ENCODE measurements at regions not wholly inside any gene's neighbourhood (a gene's known extent, or its start where the extent isn't known, plus 50 kb on each side); places are given as distances from the start of the nearest gene placed in this dataset.
A peak's percentile ranks its signal among the peaks of the same experiment; 100 is the strongest.

DNA sequence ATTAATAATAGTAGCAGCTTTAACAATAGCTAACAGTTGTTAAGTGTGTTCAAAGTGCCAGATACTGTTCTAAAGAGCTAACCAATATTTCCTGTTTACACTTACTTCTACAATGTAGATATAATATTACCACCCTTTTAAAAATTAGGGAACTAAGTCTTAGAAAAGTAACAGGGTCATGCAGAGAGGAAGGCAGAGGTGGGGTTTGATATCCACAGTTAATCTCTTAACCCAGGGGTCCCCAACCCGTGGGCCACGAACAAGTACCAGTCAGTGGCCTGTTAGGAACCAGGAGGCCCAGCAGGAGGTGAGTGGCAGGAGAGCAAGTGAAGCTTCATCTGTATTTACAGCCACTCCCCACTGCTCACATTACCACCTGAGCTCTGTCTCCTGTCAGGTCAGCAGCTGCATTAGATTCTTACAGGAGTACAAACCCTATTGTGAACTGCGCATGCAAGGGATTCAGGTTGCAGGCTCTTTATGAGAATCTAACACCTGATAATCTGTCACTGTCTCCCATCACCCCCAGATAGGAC lies 89.1 kb downstream of the ACTL7B start:
- Histone ChIP-seq H3K27ac (ENCODE audit: insufficient read depth in 1 of 2, low read depth in 1 of 2, low read length in 2 of 2, poor library complexity in 1 of 2, severe bottlenecking in 2 of 2) (no peak overlapping the region), H3K4me1 (ENCODE audit: control extremely low read depth in 1 of 4, control insufficient read depth in 4 of 4, insufficient read depth in 4 of 4, low read length in 3 of 4) (peaks cover 0 to 14% (median 8%) of the 10 kb centered on the region in 4 experiments), H3K9me3 (ENCODE audit: control extremely low read depth in 1 of 5, control insufficient read depth in 4 of 5, insufficient read depth in 2 of 5, low read depth in 1 of 5, low read length in 4 of 5) (peaks cover 0 to 8% (median 5%) of the 10 kb centered on the region in 5 experiments), H3K36me3 (ENCODE audit: control insufficient read depth in 4 of 4, insufficient read depth in 4 of 4, low read length in 3 of 4) (no peaks in the 10 kb centered on the region), H3K4me3 (ENCODE audit: control insufficient read depth in 1 of 7, extremely low read depth in 1 of 7, insufficient read depth in 4 of 7, low read depth in 2 of 7, low read length in 6 of 7) (no peak overlapping the region), H3K27me3 (replicated peaks in 2 of 5; ENCODE audit: control insufficient read depth in 4 of 5, insufficient read depth in 5 of 5, low read length in 4 of 5) (no peaks in the 10 kb centered on the region)
- ChIA-PET POLR2A (no interaction called here), CTCF (interaction anchor here (1.0 to 1.6 kb wide), 4 partner anchors 9 to 48 kb away, joined by 4 to 6 read pairs (median 4); no protein-coding TSS in a partner anchor)
- 29% methylated on average over 3 of the region's 3 CpGs for WGBS (ENCODE audit: insufficient coverage)
- DNase-seq: peak; percentile 10 to 73 (median 59)

DNA sequence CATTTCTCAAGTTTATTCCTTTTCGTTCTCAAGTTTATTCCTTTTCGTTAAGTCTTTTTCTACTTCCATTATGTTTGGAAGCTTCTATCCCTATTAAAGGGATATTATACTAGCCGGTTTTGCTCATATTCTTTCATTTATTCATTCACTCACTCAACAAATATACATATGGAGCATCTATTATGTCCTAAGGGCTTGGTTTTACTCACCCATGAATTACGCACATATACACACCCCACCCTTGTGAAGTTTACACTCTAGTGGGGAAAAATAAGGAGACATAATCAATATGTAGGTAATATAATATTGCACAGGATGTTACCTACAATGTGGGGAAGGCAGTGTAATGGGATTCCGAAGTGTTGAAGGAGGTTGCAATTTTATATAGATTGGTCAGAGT lies 90.5 kb downstream of the ACTL7B start:
- no peak for DNase-seq
- Histone ChIP-seq H3K27ac (ENCODE audit: insufficient read depth in 1 of 2, low read depth in 1 of 2, low read length in 2 of 2, poor library complexity in 1 of 2, severe bottlenecking in 2 of 2) (no peak overlapping the region), H3K27me3 (replicated peaks in 2 of 5; ENCODE audit: control insufficient read depth in 4 of 5, insufficient read depth in 5 of 5, low read length in 4 of 5) (no peaks in the 10 kb centered on the region), H3K36me3 (ENCODE audit: control insufficient read depth in 4 of 4, insufficient read depth in 4 of 4, low read length in 3 of 4) (no peaks in the 10 kb centered on the region), H3K9me3 (ENCODE audit: control extremely low read depth in 1 of 5, control insufficient read depth in 4 of 5, insufficient read depth in 2 of 5, low read depth in 1 of 5, low read length in 4 of 5) (peaks cover 0 to 7% (median 4%) of the 10 kb centered on the region in 5 experiments), H3K4me3 (ENCODE audit: control insufficient read depth in 1 of 7, extremely low read depth in 1 of 7, insufficient read depth in 4 of 7, low read depth in 2 of 7, low read length in 6 of 7) (no peak overlapping the region), H3K4me1 (ENCODE audit: control extremely low read depth in 1 of 4, control insufficient read depth in 4 of 4, insufficient read depth in 4 of 4, low read length in 3 of 4) (peaks cover 0 to 14% (median 8%) of the 10 kb centered on the region in 4 experiments)
- POLR2A ChIA-PET: no interaction called here
- 97% methylated on average over 3 of the region's 5 CpGs for WGBS (ENCODE audit: insufficient coverage)
- CTCF ChIA-PET: no interaction called here

DNA sequence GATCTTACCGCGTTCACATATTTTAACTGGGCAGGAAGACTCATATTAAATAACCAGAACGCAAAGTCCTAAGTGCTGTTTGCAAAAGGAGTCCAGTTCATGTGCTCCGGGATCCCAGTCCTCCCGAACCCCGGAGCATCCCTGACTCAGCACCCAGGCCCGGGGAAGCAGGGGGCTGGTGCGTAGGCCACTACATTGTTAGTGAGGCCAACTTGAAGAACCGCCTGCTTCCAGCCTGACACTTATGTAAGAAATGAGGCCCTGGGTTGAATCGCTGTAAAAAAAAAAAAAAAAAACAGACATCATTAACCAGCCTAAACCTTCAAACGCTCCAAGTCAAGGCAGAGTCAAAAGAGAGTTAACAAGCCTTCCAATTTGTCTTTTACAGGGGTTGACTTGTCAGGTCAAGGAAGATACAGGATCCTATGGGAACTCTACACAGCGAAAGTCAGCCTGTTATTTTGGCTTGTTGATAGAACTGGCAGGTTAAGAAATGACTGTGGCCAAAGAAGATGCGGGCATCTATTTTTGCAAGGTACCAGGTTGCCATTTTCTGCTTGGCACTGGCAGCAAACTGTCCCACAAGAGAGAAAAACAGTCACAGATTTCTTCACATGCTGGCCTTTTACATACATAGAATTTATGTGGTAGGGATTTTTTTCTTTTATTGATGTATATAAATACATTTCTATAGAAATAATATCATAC lies 93.3 kb downstream of the ACTL7B start:
- no peak overlapping the region for H3K27ac ChIP-seq (ENCODE audit: insufficient read depth in 1 of 2, low read depth in 1 of 2, low read length in 2 of 2, poor library complexity in 1 of 2, severe bottlenecking in 2 of 2)
- H3K9me3 ChIP-seq (ENCODE audit: control extremely low read depth in 1 of 5, control insufficient read depth in 4 of 5, insufficient read depth in 2 of 5, low read depth in 1 of 5, low read length in 4 of 5): no peaks in the 10 kb centered on the region
- H3K4me3 ChIP-seq (ENCODE audit: control insufficient read depth in 1 of 7, extremely low read depth in 1 of 7, insufficient read depth in 4 of 7, low read depth in 2 of 7, low read length in 6 of 7): no peak overlapping the region
- ChIA-PET POLR2A (no interaction called here), CTCF (interaction anchor here (0.6 to 3.5 kb wide), 15 partner anchors 10 to 1338 kb away, joined by 3 to 13 read pairs (median 4); no protein-coding TSS in a partner anchor)
- peaks cover 0 to 14% (median 8%) of the 10 kb centered on the region in 4 experiments for H3K4me1 ChIP-seq (ENCODE audit: control extremely low read depth in 1 of 4, control insufficient read depth in 4 of 4, insufficient read depth in 4 of 4, low read length in 3 of 4)
- 91% methylated on average over 6 of the region's 13 CpGs for WGBS (ENCODE audit: insufficient coverage)
- DNase-seq: no peak
- H3K36me3 ChIP-seq (ENCODE audit: control insufficient read depth in 4 of 4, insufficient read depth in 4 of 4, low read length in 3 of 4): no peaks in the 10 kb centered on the region
- no peaks in the 10 kb centered on the region for H3K27me3 ChIP-seq (replicated peaks in 2 of 5; ENCODE audit: control insufficient read depth in 4 of 5, insufficient read depth in 5 of 5, low read length in 4 of 5)

DNA sequence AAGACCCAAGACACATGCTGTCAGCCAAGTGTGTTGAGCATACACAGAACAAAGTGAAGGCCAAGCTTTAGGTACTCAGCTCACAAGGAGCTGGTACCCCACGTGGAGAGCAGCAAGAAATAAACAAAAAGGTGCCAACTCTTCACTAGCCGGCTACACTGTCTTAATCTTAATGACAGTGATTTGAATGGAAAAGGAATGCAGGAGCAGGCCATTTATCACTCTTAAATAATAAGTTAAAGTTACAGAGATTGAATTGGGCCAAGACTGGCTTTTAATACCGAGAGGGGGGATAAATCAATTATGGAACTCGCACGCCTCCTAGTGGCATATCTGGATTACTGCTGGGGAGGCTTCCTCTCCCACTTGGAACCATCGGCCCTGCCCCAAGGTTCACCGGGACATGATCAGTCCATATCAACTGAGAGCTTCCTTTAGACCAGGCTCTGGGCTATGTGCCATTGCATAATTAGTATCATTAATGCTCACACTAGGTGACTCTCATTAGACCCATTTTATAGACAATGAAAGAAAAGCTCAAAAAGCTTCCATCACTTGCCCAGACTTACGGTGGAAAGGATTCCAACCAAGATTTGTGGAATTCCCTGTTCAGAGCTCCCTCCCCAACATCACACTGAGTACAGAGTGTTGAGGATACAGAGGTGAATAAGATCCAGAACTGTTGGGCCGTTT lies 94.0 kb downstream of the ACTL7B start:
- no peak overlapping the region for H3K27ac ChIP-seq (ENCODE audit: insufficient read depth in 1 of 2, low read depth in 1 of 2, low read length in 2 of 2, poor library complexity in 1 of 2, severe bottlenecking in 2 of 2)
- no peaks in the 10 kb centered on the region for H3K27me3 ChIP-seq (replicated peaks in 2 of 5; ENCODE audit: control insufficient read depth in 4 of 5, insufficient read depth in 5 of 5, low read length in 4 of 5)
- POLR2A ChIA-PET: no interaction called here
- WGBS (ENCODE audit: insufficient coverage): 41% methylated on average over 5 of the region's 9 CpGs
- CTCF ChIA-PET: interaction anchor here (0.6 to 3.5 kb wide), 20 partner anchors 10 to 1337 kb away, joined by 3 to 13 read pairs (median 3); no protein-coding TSS in a partner anchor
- H3K36me3 ChIP-seq (ENCODE audit: control insufficient read depth in 4 of 4, insufficient read depth in 4 of 4, low read length in 3 of 4): no peaks in the 10 kb centered on the region
- no peak overlapping the region for H3K4me3 ChIP-seq (ENCODE audit: control insufficient read depth in 1 of 7, extremely low read depth in 1 of 7, insufficient read depth in 4 of 7, low read depth in 2 of 7, low read length in 6 of 7)
- peaks cover 0 to 10% (median 7%) of the 10 kb centered on the region in 4 experiments for H3K4me1 ChIP-seq (ENCODE audit: control extremely low read depth in 1 of 4, control insufficient read depth in 4 of 4, insufficient read depth in 4 of 4, low read length in 3 of 4)
- DNase-seq: peak; percentile 47 to 75 (median 65)
- H3K9me3 ChIP-seq (ENCODE audit: control extremely low read depth in 1 of 5, control insufficient read depth in 4 of 5, insufficient read depth in 2 of 5, low read depth in 1 of 5, low read length in 4 of 5): peaks cover 0 to 2% (median under 1%) of the 10 kb centered on the region in 5 experiments

DNA sequence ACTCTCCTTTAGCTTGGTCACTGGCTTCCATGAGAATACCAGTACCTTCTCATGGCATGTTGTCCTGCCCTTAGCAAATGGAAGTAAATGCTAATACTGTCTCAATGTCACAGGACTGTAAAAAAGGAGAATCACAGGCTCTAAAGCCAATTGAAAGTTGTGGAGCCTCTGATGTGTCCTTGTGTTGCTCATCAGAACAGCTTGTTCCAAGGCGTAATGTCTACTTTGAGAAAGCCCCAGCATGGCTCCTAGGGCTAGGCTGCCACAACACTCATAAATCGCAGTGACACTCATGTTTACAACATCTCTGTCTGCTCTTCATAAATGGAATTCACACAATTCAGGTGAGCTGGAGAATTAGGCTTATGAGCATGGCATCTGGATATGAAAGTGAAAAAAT lies 94.9 kb downstream of the ACTL7B start:
- ChIA-PET CTCF (interaction anchor here (0.6 to 3.5 kb wide), 12 partner anchors 8 to 1295 kb away, joined by 3 to 13 read pairs (median 3); no protein-coding TSS in a partner anchor), POLR2A (no interaction called here)
- Histone ChIP-seq H3K27me3 (replicated peaks in 2 of 5; ENCODE audit: control insufficient read depth in 4 of 5, insufficient read depth in 5 of 5, low read length in 4 of 5) (no peaks in the 10 kb centered on the region), H3K36me3 (ENCODE audit: control insufficient read depth in 4 of 4, insufficient read depth in 4 of 4, low read length in 3 of 4) (no peaks in the 10 kb centered on the region), H3K4me1 (ENCODE audit: control extremely low read depth in 1 of 4, control insufficient read depth in 4 of 4, insufficient read depth in 4 of 4, low read length in 3 of 4) (peaks cover 0 to 1% (median 0%) of the 10 kb centered on the region in 4 experiments), H3K9me3 (ENCODE audit: control extremely low read depth in 1 of 5, control insufficient read depth in 4 of 5, insufficient read depth in 2 of 5, low read depth in 1 of 5, low read length in 4 of 5) (peaks cover 0 to 5% (median 3%) of the 10 kb centered on the region in 5 experiments), H3K4me3 (ENCODE audit: control insufficient read depth in 1 of 7, extremely low read depth in 1 of 7, insufficient read depth in 4 of 7, low read depth in 2 of 7, low read length in 6 of 7) (no peak overlapping the region), H3K27ac (ENCODE audit: insufficient read depth in 1 of 2, low read depth in 1 of 2, low read length in 2 of 2, poor library complexity in 1 of 2, severe bottlenecking in 2 of 2) (no peak overlapping the region)
- WGBS (ENCODE audit: insufficient coverage): 100% methylated on average over 1 of the region's 2 CpGs
- no peak for DNase-seq

DNA sequence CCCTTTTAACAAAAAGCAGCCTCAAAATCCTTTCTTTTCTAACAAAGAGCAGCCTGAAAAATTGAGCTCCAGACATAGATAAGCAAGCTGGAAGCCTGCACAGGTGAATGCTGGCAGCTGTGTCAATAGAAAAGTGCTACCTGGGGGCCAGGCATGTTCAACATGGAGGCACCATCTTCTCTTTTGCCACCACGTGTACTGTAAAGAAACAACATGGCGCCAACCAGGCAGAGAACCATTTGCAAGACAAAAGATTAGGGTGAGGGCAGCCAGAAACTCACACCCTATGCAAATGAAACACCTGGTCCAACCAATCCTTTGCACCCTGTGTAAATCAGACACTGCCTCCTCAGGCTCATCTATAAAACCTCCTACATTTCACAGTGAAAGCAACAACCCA lies 96.0 kb downstream of the ACTL7B start:
- no peaks in the 10 kb centered on the region for H3K27me3 ChIP-seq (replicated peaks in 2 of 5; ENCODE audit: control insufficient read depth in 4 of 5, insufficient read depth in 5 of 5, low read length in 4 of 5)
- DNase-seq: no peak
- ChIA-PET POLR2A (no interaction called here), CTCF (interaction anchor here (1.2 to 3.5 kb wide), 5 partner anchors 195 to 1294 kb away, joined by 3 to 13 read pairs (median 3); no protein-coding TSS in a partner anchor)
- H3K4me1 ChIP-seq (ENCODE audit: control extremely low read depth in 1 of 4, control insufficient read depth in 4 of 4, insufficient read depth in 4 of 4, low read length in 3 of 4): no peaks in the 10 kb centered on the region
- H3K36me3 ChIP-seq (ENCODE audit: control insufficient read depth in 4 of 4, insufficient read depth in 4 of 4, low read length in 3 of 4): no peaks in the 10 kb centered on the region
- 100% methylated on average over 2 of the region's 2 CpGs for WGBS (ENCODE audit: insufficient coverage)
- no peak overlapping the region for H3K27ac ChIP-seq (ENCODE audit: insufficient read depth in 1 of 2, low read depth in 1 of 2, low read length in 2 of 2, poor library complexity in 1 of 2, severe bottlenecking in 2 of 2)
- no peak overlapping the region for H3K4me3 ChIP-seq (ENCODE audit: control insufficient read depth in 1 of 7, extremely low read depth in 1 of 7, insufficient read depth in 4 of 7, low read depth in 2 of 7, low read length in 6 of 7)
- peaks cover 0 to 5% (median 3%) of the 10 kb centered on the region in 5 experiments for H3K9me3 ChIP-seq (ENCODE audit: control extremely low read depth in 1 of 5, control insufficient read depth in 4 of 5, insufficient read depth in 2 of 5, low read depth in 1 of 5, low read length in 4 of 5)

All from common myeloid progenitor, CD34-positive (primary cell).